OCI-M1 (cell line): ENCODE measurements at regions not wholly inside any gene's neighbourhood (a gene's known extent, or its start where the extent isn't known, plus 50 kb on each side); places are given as distances from the start of the nearest gene placed in this dataset.

Experiments
- DNase-seq: peaks from one replicate; lab custom pipeline; 2025; lab: John Stamatoyannopoulos, UW

- no peak for DNase-seq
Observed at GRCh38 chr1:4270651-4271337, 370.7 kb upstream of the C1orf174 start.

DNA sequence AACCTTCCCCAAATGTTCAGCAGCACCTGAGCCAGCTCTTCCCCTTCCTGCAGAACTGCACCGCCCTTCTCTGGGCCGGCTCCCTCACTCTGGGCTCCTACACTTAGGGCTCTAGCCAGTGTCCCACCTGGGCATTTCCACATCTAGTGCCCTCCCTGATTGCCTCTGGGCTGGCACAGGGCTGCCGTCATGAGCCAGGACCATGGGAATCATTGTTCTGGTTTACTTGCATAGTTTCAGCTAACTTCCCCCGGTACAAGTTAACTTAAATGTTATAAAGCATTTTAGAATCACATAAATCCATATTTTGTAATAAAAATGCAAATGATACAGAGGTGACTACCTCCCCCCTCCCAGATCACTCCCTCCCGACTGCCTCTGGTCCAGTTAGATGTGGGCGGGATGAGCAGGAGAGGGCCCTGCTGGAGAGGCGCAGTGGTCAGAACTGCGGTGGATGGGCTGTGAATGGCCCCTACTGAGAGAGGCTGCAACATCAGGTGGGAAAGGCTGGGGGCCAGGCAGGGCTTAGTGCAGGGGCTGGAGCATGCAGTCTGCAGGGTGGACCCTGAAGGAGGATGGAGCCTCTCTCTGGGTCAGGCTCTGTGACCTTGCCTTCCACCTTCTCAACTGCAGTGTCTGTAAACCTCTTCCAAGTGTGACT is 371.4 kb upstream of the C1orf174 start:
- no peak for DNase-seq

GRCh38 chr1:4272568-4272967 is 372.5 kb upstream of the C1orf174 start:
- no peak for DNase-seq

- DNase-seq, result no peak
Observed at GRCh38 chr1:4273243-4273642, 373.2 kb upstream of the C1orf174 start.

GRCh38 chr1:4273747-4274146 is 373.7 kb upstream of the C1orf174 start:
- DNase-seq, result no peak

GRCh38 chr1:4275083-4275482 is 375.0 kb upstream of the C1orf174 start:
- no peak for DNase-seq

- DNase-seq, result no peak
Observed at GRCh38 chr1:4276238-4276637, 376.2 kb upstream of the C1orf174 start.

- DNase-seq, result no peak
Observed at GRCh38 chr1:4277598-4277997, 376.8 kb upstream of the AJAP1 start.

DNA sequence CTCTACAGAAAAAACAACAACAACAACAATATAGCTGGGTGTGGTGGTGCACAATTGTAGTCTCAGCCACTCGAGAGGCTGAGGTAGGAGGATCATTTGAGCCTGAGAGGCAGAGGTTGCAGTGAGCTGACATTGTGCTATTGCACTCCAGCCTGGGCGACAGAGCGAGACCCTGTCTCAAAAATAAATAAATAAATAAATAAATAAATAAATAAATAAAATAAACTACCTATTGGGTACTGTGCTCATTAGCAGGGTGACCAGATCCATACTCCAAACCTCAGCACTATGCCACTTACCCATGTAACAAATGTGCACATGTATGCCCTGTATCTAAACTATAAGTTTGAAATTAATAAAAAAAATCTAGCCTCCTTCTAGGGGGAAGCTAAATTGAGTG is 369.4 kb upstream of the AJAP1 start:
- no peak for DNase-seq

- DNase-seq, result no peak
Observed at GRCh38 chr1:4292861-4293260, 361.5 kb upstream of the AJAP1 start.

DNA sequence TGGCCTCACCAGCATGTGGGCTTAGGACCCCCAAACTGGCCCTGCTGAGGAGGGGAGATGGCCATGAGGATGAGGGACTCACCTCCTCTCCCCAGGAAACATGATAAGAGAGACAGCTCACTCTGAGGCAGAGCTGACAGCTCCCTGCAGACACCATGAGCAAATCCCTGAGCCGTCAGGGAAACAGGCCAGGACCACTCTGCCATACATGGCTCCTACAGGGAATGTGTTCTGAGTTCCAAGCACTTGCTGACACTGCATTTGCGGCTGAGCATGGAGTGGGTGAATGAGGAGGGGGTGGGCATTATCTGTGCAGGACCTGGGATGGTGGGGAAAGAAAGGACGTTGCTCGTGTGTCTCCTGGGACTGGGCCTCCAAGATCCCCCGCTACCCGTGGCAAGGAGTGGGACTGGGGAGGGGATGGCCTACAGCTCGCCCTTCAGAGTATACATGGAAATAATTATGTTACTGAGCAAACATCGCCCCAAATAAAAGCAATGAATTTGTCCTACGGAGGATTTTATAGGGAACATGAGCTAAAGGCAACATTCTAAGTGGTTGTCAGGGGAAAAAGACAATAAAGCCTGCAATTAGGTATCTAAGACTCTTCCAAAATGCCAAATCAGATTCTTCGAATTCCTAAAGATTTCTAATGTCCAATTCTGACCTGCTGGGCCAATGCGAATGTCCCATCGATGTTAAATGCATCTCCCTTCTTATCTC is 355.9 kb upstream of the AJAP1 start:
- no peak for DNase-seq

DNA sequence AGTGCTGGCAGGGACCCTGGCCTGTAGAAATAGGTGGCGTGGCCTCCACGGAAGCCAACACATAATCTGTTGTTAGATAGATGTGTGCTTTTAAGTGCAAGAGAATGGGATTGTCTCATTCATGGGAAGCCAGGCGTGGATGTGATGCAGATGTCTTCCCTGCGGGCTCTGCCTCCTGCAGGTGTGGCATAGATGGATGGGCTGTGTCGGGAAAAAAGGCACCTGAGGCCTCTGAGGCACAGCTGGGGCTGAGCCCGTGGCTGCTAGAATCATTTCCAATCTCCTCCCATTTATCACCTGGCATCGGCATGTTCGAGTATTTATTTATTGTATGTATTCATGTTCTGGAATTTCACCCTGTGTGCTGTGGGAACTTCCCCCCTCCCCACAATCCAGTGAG is 353.4 kb upstream of the AJAP1 start:
- DNase-seq, result no peak

DNA sequence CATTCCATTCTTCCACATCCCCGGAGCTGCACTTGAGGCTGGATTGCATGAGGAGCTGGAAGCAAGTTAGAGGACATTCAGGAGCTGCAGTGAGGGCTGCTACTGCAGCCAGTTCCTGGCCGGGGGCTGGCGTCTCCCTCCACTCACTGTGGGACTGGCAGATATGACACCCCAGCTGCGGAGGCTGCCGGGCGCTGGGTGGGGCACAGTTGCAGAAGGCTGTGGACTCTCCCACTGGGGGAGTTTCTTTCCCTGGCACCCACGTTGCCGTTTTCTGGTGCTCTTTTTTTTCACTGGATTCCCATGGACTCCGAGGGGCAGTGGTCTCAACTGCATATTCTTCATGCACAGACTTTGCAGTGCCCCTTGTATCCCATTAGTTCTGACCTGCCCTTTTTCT is 351.1 kb upstream of the AJAP1 start:
- DNase-seq, result no peak

DNA sequence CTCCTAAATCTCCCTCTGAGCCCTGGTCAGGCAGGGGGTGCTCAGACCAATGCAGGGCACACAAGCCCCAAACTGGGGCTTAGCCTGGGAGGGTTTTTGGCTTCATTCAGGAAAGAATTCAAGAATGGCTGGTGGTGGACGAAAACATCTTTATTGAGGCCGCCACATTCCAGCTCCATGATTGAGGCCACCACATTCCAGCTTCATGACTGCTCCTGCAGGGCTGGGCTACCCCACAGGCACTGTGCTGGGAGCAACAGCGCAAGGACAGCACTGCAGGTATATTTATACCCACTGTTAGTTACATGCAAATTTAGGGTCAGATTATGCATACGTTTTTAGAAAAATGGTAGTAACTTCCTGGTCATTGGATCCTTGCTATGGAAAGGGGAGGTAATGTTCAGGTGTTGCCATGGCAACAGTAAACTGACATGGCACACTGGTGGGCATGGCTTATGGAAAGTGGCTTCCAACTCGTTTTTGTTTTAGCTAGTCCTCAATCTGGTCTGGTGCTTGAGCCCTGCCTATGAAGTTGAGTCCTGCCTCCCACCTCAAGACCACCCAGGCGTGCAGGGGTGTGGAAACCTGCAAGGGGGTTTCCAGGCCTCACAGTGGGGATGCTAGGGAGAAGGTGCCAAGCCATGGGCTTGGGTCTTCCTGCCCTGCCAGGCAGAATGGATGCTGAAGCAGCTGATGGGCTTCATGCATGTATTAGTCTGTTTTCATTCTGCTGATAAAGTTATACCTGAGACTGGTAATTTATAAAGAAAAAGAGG is 348.7 kb upstream of the AJAP1 start:
- DNase-seq, result no peak

DNA sequence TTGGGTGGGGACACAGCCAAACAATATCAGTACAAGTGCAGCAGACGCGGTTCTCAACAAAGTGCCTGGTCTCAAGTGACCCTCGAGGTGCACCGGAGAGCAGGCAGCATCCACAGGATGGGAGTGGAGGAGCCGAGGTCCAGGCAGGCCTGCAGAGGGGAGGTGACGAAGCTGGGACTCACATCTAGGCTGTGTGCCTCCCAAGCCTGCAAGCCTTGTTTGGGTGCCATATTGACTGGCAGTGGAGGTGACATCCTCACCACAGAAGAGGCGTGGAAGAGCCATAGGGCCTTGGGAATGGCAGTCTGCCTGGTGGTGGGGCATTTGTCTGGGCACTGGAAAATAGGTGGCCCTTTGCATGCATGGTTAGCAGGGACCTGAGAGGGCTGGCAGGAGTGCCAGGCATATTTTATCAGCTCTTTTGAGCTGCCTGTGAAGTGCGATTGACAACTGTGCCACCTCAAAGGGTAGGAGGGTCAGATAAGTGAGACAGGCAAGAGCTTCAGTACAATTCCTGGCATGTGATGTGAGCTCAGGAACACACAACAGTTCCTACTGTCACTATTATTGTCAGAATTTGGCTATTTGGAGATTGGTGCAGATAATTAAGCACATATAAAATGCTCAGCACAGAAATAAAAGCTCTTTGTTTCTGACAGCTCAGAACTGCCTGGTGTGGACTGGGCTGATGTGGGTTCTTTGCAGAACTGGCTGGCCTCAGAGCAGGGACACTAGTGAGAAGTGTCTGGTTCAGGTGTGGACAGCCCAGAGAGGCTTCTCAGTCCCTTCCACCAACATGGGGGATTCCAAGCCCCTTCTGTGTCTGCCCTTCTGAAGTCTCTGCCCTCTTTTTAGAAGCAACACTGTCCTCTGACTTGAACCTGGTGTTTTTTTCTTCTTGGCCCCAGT is 347.6 kb upstream of the AJAP1 start:
- DNase-seq, result no peak

- no peak for DNase-seq
Observed at GRCh38 chr1:4307468-4307845, 347.0 kb upstream of the AJAP1 start.

DNA sequence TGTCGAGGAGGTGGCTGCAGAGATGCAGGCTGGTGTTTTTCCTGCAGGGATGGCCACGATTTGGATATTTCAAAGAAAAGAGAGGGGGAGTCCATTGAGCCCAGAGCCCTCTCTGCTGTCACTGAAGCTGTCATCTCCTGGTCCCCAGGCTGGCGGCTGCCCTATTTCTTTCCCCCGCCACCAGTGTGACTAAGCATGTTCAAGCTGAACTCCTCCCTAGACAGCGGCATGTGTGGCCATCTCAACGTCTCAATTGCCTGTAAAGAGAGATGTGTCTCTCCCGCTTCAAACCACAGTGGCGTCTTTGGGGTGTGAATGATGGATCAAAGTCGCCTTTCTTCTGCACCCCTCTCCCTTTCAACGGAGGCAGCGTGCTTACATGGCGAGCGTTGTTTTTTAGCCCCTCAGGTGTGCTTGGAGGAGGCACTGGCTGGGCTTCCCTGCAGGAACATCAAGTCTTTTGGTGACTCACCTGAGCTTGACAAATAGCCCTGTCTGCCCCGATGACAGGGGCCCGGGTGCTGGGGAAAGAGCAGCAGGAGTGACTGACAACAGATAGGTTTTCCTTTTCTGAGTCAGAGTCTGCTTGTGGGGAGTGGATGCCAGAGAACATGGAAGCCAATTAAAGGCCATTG is 346.4 kb upstream of the AJAP1 start:
- DNase-seq, result no peak

DNA sequence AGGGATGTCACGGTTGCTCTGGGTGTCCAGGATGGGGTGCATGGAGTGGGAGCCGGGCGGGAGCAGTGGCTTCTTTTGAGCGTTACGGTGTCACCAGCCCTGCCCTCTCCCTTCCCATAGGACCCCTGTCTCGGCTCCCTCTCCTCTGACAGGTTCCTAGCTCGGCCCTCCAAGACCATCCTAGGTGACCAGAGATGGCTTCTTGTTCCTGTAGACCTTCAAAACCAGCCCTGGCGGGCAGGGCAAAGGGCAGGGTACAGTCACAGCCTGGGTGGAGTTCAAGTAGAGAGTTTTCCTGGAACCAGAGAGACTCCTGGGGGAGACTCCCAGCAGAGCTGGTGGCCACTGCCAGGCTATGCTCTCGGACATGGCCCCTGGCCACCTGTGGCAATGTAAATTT is 345.6 kb upstream of the AJAP1 start:
- no peak for DNase-seq

DNA sequence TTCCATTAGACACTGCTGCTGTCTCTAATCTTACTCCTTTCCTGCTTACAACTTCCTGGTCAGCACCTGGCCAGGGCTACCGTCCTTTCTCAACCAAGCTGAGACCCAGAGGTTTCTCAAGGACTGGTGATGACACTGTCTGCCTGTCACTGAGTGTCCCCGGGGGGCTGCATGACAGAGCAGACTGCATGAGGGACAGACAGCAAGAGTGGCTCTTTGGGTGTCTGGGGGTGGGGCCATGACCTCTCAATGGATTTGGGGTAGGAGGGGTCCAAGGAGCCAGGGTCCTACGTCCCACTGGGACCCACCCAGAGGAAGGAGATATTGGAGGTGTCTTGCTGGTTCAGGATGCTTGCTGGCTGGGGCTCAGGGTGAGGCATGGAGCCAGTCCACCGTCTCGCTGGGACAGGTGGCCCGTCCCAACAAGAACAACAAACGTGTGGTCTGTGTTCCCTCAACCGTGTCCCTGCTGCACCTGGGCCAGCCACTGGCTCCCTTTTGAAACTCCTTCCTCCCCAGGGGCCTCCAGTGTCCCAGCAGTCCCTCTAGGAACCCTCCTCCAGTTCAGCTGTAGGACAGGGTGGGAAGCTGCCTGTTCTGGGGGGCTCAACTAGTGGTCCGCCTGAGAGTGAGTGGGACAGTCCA is 344.6 kb upstream of the AJAP1 start:
- no peak for DNase-seq

GRCh38 chr1:4310396-4310923 is 343.9 kb upstream of the AJAP1 start:
- no peak for DNase-seq
